Fibroblast of lung (primary cell): ENCODE measurements at regions not wholly inside any gene's neighbourhood (a gene's known extent, or its start where the extent isn't known, plus 50 kb on each side); places are given as distances from the start of the nearest gene placed in this dataset.

Source experiments
- EZH2 ChIP-seq: IDR thresholded peaks from 2 replicates; pipeline ENCODE4 v1.5.1; 2012; ENCODE audit warnings: low read length, control low read depth, mild to moderate bottlenecking; ENCODE audit errors: missing control alignments
- TF ChIP-seq, protein P1 (sequence below), 2 donors: IDR thresholded peaks in 1 of 2; conservative IDR thresholded peaks in 1 of 2; 1 replicate in 1 of 2; 2 replicates in 1 of 2; pipeline ENCODE4 v1.5.1; 2011 to 2012; ENCODE audit warnings: low read length in 2 of 2, control low read depth in 1 of 2, inconsistent platforms in 1 of 2, low read depth in 1 of 2, mild to moderate bottlenecking in 1 of 2

- TF ChIP-seq, protein P1, sequence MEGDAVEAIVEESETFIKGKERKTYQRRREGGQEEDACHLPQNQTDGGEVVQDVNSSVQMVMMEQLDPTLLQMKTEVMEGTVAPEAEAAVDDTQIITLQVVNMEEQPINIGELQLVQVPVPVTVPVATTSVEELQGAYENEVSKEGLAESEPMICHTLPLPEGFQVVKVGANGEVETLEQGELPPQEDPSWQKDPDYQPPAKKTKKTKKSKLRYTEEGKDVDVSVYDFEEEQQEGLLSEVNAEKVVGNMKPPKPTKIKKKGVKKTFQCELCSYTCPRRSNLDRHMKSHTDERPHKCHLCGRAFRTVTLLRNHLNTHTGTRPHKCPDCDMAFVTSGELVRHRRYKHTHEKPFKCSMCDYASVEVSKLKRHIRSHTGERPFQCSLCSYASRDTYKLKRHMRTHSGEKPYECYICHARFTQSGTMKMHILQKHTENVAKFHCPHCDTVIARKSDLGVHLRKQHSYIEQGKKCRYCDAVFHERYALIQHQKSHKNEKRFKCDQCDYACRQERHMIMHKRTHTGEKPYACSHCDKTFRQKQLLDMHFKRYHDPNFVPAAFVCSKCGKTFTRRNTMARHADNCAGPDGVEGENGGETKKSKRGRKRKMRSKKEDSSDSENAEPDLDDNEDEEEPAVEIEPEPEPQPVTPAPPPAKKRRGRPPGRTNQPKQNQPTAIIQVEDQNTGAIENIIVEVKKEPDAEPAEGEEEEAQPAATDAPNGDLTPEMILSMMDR (conservative IDR thresholded peaks at IDR 0.05 in 1 of 2, IDR thresholded peaks at IDR 0.05 in 1 of 2; ENCODE audit: low read depth in 1 of 2, low read length in 2 of 2) = no peak
- no peak for TF ChIP-seq EZH2
Measured at GRCh38 chr6:125699591-125699990, 49.8 kb upstream of the HEY2 start.
